Suprapubic skin (tissue), 4 donors: ENCODE measurements at regions not wholly inside any gene's neighbourhood (a gene's known extent, or its start where the extent isn't known, plus 50 kb on each side); places are given as distances from the start of the nearest gene placed in this dataset.

Experiments
- DNase-seq, 2 donors: peaks; one replicate each; pipeline ENCODE4 v3.0.0-alpha.2; 2019; ENCODE audit warnings: low spot score in 2 of 2
- H3K27ac ChIP-seq: fragments of 200-600 bp; sonication (generic); one replicate; pipeline ENCODE4 v1.5.1; 2019
- H3K27me3 ChIP-seq: fragments of 200-600 bp; sonication (generic); one replicate; pipeline ENCODE4 v1.5.1; 2019
- H3K36me3 ChIP-seq: fragments of 200-600 bp; sonication (generic); one replicate; pipeline ENCODE4 v1.5.1; 2019
- H3K4me1 ChIP-seq: fragments of 200-600 bp; sonication (generic); one replicate; pipeline ENCODE4 v1.5.1; 2019
- H3K4me3 ChIP-seq: fragments of 200-600 bp; sonication (generic); one replicate; pipeline ENCODE4 v1.5.1; 2019; ENCODE audit warnings: mild to moderate bottlenecking
- H3K9me3 ChIP-seq: fragments of 200-600 bp; sonication (generic); one replicate; pipeline ENCODE4 v1.5.1; 2019
- EP300 ChIP-seq: sonication (generic); formaldehyde crosslinking; IDR thresholded peaks from one replicate; pipeline ENCODE4 v1.6.1; 2017; ENCODE audit warnings: antibody characterized with exemption
- POLR2A ChIP-seq, 2 donors: fragments of 450-650 bp; IDR thresholded peaks; one replicate each; pipeline ENCODE4 v1.6.1; 2017; ENCODE audit warnings: antibody characterized with exemption in 2 of 2, mild to moderate bottlenecking in 2 of 2, moderate library complexity in 2 of 2
- POLR2AphosphoS5 ChIP-seq, 3 donors: sonication (generic); formaldehyde crosslinking; IDR thresholded peaks; one replicate each; pipeline ENCODE4 v1.6.1; 2017; ENCODE audit warnings: antibody characterized with exemption in 3 of 3
- WGBS: methylation state at CpG from one replicate; pipeline ENCODE4 v1.1.5; 2018; 5-methylcytosine and 5-hydroxymethylcytosine counted together
- TF ChIP-seq, protein P1 (sequence below), 2 donors: fragments of 200-600 bp in 1 of 2; fragments of 450-650 bp in 1 of 2; sonication (generic) in 1 of 2; IDR thresholded peaks; one replicate each; pipeline ENCODE4 v1.5.1; 2016 to 2019; ENCODE audit warnings: antibody characterized with exemption in 2 of 2, mild to moderate bottlenecking in 1 of 2, moderate library complexity in 1 of 2

DNA sequence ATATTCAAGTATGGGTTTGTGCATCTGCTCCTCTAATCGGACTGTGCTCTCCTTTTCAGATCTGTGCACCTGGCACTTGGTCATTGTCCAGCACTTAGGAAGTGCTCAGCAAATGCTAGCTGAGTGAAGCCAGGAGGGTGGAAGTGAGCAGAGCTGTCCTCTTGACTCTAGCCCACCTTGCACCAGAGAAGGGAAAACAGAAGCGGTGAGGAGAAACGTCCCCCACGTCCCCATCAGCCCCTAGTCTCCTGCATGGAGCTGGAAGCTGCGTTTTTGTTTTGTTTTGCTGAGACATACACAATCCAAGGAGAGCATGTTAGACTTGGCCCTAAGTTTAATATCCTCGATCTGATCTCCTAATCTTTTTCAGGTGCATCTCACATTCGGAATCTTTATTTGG is 73.6 kb downstream of the EN1 start:
- no peak for TF ChIP-seq POLR2A (IDR thresholded peaks at IDR 0.05)
- TF ChIP-seq POLR2AphosphoS5 (IDR thresholded peaks at IDR 0.05): no peak
- TF ChIP-seq, protein P1, sequence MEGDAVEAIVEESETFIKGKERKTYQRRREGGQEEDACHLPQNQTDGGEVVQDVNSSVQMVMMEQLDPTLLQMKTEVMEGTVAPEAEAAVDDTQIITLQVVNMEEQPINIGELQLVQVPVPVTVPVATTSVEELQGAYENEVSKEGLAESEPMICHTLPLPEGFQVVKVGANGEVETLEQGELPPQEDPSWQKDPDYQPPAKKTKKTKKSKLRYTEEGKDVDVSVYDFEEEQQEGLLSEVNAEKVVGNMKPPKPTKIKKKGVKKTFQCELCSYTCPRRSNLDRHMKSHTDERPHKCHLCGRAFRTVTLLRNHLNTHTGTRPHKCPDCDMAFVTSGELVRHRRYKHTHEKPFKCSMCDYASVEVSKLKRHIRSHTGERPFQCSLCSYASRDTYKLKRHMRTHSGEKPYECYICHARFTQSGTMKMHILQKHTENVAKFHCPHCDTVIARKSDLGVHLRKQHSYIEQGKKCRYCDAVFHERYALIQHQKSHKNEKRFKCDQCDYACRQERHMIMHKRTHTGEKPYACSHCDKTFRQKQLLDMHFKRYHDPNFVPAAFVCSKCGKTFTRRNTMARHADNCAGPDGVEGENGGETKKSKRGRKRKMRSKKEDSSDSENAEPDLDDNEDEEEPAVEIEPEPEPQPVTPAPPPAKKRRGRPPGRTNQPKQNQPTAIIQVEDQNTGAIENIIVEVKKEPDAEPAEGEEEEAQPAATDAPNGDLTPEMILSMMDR (IDR thresholded peaks at IDR 0.05): no peak
- no peak for TF ChIP-seq EP300
- 43% methylated on average over 7 of the region's 7 CpGs for WGBS
- no peak for DNase-seq
- Histone ChIP-seq H3K4me3 (no peak overlapping the region), H3K27me3 (peaks cover 31% of the 10 kb centered on the region), H3K9me3 (no peaks in the 10 kb centered on the region), H3K36me3 (no peaks in the 10 kb centered on the region), H3K27ac (no peak overlapping the region), H3K4me1 (peaks cover 14% of the 10 kb centered on the region)

DNA sequence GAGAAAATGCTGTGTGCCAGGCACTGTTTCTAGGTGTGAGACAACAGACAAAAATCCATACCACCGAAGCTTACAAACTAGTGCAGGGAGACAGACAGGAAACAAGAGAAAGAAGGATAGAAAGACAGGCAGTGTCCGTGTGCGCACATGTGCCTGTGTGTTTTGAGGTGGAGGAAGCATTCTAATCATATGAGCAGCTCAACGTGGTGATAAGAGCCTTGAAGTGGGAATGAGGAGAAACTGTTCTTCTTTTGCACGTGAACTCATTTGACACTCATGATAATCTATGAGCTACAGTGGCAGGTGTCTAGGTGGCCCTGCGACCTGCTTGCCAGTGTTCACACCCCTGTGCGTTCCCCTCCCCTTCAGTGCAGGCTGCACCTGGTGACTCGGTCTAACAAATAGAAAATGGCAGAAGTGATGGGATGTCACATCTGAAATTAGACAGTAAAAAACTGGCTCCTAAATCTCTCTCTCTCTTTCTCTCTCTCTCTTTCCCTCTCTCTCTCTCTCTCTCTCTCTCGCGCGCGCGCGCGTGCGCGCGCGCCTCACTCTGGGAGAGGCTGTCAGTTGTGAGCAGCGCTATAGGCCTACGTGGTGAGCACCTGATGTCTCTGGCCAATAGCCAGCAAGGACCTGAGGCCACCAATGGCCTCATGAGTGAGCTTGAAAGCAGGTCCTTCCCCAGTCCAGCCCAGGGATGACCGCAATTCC is 74.8 kb downstream of the EN1 start:
- no peak overlapping the region for H3K27ac ChIP-seq
- WGBS: 84% methylated on average over 22 of the region's 22 CpGs
- peaks cover 14% of the 10 kb centered on the region for H3K4me1 ChIP-seq
- DNase-seq: no peak
- peaks cover 31% of the 10 kb centered on the region for H3K27me3 ChIP-seq
- TF ChIP-seq EP300 (no peak), POLR2AphosphoS5 (IDR thresholded peaks at IDR 0.05) (no peak), POLR2A (IDR thresholded peaks at IDR 0.05) (no peak)
- TF ChIP-seq, protein P1 (IDR thresholded peaks at IDR 0.05): no peak
- H3K9me3 ChIP-seq: no peaks in the 10 kb centered on the region
- no peak overlapping the region for H3K4me3 ChIP-seq
- no peaks in the 10 kb centered on the region for H3K36me3 ChIP-seq

DNA sequence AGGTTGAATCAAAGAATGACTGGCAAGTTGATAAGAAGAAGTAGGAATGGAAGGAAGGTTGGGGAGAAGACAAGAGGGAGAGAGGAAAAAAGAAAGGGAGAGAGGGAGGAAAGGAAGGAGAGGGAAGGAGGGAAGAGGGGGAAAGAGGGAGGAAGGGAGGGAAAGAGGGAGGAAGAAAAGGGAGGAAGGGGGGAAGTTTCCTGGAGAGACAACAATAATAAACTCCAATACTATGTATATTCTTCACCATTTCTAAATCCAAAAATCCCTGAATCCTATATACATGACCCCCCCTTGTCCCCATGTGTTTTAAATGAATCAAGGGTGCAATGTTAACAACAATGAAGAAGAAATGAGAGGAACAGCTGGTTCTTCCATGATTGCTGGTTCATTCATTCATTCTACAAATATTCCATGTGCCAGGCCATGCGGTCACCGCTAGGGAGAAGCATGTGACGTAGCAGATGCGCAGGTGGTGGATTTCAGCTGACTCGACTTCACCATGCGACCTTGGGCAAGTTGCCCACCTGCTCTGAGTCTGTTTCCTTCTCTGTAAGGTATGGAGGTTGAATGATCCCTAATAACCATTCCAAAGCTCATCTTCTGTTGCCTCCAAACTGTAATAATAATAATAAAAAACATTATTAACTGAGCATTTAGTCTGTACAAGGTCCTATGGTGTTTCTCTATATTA is 77.6 kb downstream of the EN1 start:
- Histone ChIP-seq H3K4me3 (no peak overlapping the region), H3K36me3 (no peaks in the 10 kb centered on the region), H3K9me3 (no peaks in the 10 kb centered on the region), H3K27me3 (peaks cover 17% of the 10 kb centered on the region), H3K4me1 (peaks cover 9% of the 10 kb centered on the region), H3K27ac (no peak overlapping the region)
- no peak for DNase-seq
- 96% methylated on average over 6 of the region's 6 CpGs for WGBS
- TF ChIP-seq, protein P1 (IDR thresholded peaks at IDR 0.05): no peak
- no peak for TF ChIP-seq EP300
- no peak for TF ChIP-seq POLR2AphosphoS5 (IDR thresholded peaks at IDR 0.05)
- no peak for TF ChIP-seq POLR2A (IDR thresholded peaks at IDR 0.05)

DNA sequence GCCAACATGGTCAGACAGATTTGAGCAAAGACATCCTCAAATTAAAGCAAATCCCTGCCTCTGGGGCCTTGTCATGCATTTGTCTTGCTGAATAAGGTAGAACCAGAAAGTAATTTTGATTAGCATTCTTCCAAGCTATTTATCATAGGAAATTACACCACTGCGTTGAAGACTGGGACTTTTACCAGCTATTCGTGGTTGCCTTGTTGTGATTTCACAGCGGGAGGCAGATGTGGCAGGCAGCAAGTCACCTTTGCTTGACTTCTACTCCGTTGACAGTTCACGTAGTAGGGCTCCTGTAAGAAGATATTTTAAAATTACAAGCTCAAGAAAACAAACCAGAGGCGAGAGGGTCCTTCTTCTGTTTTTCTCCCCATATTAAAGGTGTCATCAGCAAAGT is 80.6 kb downstream of the EN1 start:
- DNase-seq: no peak
- Histone ChIP-seq H3K36me3 (no peaks in the 10 kb centered on the region), H3K4me3 (no peak overlapping the region), H3K27ac (no peak overlapping the region), H3K4me1 (no peaks in the 10 kb centered on the region), H3K27me3 (no peaks in the 10 kb centered on the region), H3K9me3 (no peaks in the 10 kb centered on the region)
- 70% methylated on average over 6 of the region's 6 CpGs for WGBS
- TF ChIP-seq EP300 (no peak), POLR2A (IDR thresholded peaks at IDR 0.05) (no peak), POLR2AphosphoS5 (IDR thresholded peaks at IDR 0.05) (no peak)
- TF ChIP-seq, protein P1 (IDR thresholded peaks at IDR 0.05): no peak

DNA sequence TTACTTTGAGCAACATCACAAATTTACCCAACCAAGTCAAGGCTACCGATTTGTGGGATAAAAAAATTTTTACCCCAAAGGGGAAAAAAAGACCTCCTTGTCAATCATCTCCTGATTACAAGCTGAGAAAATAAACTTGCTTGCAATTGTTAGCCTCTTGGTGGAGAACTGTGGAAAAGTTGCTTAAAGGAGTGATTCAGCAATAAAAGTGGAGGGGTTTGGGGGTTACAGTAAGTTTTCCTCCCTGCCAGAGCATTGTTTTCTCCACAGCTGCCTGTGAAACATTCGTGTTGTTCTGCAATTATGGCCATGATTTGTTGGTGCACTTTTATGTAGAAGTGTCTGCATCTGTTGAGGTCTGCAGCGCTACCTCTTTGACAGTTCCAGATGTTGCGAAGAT is 82.6 kb downstream of the EN1 start:
- no peak overlapping the region for H3K27ac ChIP-seq
- H3K4me3 ChIP-seq: no peak overlapping the region
- no peaks in the 10 kb centered on the region for H3K4me1 ChIP-seq
- H3K27me3 ChIP-seq: no peaks in the 10 kb centered on the region
- WGBS: 82% methylated on average over 4 of the region's 4 CpGs
- no peak for TF ChIP-seq POLR2A (IDR thresholded peaks at IDR 0.05)
- TF ChIP-seq, protein P1 (IDR thresholded peaks at IDR 0.05): no peak
- TF ChIP-seq EP300: no peak
- no peak for TF ChIP-seq POLR2AphosphoS5 (IDR thresholded peaks at IDR 0.05)
- H3K9me3 ChIP-seq: no peaks in the 10 kb centered on the region
- H3K36me3 ChIP-seq: no peaks in the 10 kb centered on the region
- DNase-seq: no peak
